Adrenal gland (tissue), 9 donors: ENCODE measurements at regions not wholly inside any gene's neighbourhood (a gene's known extent, or its start where the extent isn't known, plus 50 kb on each side); places are given as distances from the start of the nearest gene placed in this dataset.
"Not testable (repeated sequence)": the region's sequence is repeated elsewhere in the genome, so short reads cannot be mapped to it uniquely, and the experiment has no call there.

Experiments used
- DNase-seq, 7 donors: peaks; one replicate each; pipeline ENCODE4 v3.0.0-alpha.2; 2019 to 2020
- H3K27ac ChIP-seq, 5 donors: fragments of 200-600 bp; sonication (generic) in 4 of 5; 1 replicate in 3 of 5; 2 replicates in 2 of 5; pipeline versions ENCODE4 v1.5.1 to v1.8.0; 2016 to 2020; ENCODE audit warnings: mild to moderate bottlenecking in 1 of 5
- H3K27me3 ChIP-seq: fragments of 200-600 bp; 2 replicates; pipeline ENCODE4 v1.8.0; 2021
- H3K36me3 ChIP-seq, 2 donors: fragments of 200-600 bp; replicated peaks in 1 of 2; 1 replicate in 1 of 2; 2 replicates in 1 of 2; pipeline versions ENCODE4 v1.5.1 to v1.8.0; 2018 to 2022
- H3K4me1 ChIP-seq, 2 donors: fragments of 200-600 bp; replicated peaks in 1 of 2; 1 replicate in 1 of 2; 2 replicates in 1 of 2; pipeline versions ENCODE4 v1.5.1 to v1.8.0; 2018 to 2021
- H3K4me3 ChIP-seq, 4 donors: fragments of 200-600 bp; sonication (generic) in 3 of 4; one replicate each; pipeline ENCODE4 v1.5.1; 2016 to 2018
- H3K9me3 ChIP-seq, 3 donors: fragments of 200-600 bp; sonication (generic) in 1 of 3; replicated peaks in 1 of 3; 1 replicate in 2 of 3; 2 replicates in 1 of 3; pipeline versions ENCODE4 v1.5.1 to v1.8.0; 2016 to 2021
- CTCF ChIP-seq, 6 experiments: fragments of 450-650 bp in 4 of 6; fragments of 200-600 bp in 2 of 6; sonication (generic) in 1 of 6; IDR thresholded peaks; 1 replicate in 5 of 6; 2 replicates in 1 of 6; pipeline versions ENCODE4 v1.5.1 to v1.8.0; 2016 to 2021; ENCODE audit warnings: antibody characterized with exemption in 6 of 6, mild to moderate bottlenecking in 2 of 6, moderate library complexity in 1 of 6
- POLR2A ChIP-seq, 2 donors: fragments of 450-650 bp; IDR thresholded peaks; one replicate each; pipeline ENCODE4 v1.6.1; 2017; ENCODE audit warnings: antibody characterized with exemption in 2 of 2, mild to moderate bottlenecking in 2 of 2, moderate library complexity in 1 of 2
- WGBS, 4 donors: extraction: QIAGEN DNeasy Blood & Tissue Kit in 2 of 4; methylation state at CpG; one replicate each; pipeline versions ENCODE4 v1.1.5 to v1.1.7; 2013 to 2017; 5-methylcytosine and 5-hydroxymethylcytosine counted together
- intact Hi-C, 2 donors: fragments of 100-400 bp; cut with DNase I; formaldehyde crosslinking; loops; one replicate each; pipeline versions ENCODE4 v1.14.1 to v1.15.0; 2022 to 2023
- donor health status: healthy with polysubstance abuse.
- donor health status: Bipolar disorder and iron deficiency.
- donor health status: DM: yes; HTN: yes; CAD: no.
- donor health status: DM: no; HTN: no; CAD: no.
- donor health status: DM: no; HTN: no; CAD: no.

GRCh38 chr15:92733090-92733933, 77.7 kb upstream of the FAM174B start:
- H3K4me1 ChIP-seq: peaks cover 0 to 5% of the 10 kb centered on the region in 2 donors
- DNase-seq: peak in 3 of 7 donors; percentile 42 to 56 (median 43)
- no peaks in the 10 kb centered on the region for H3K27me3 ChIP-seq
- TF ChIP-seq POLR2A (IDR thresholded peaks at IDR 0.05) (no peak), CTCF (IDR thresholded peaks at IDR 0.05) (no peak)
- intact Hi-C loops: no loop called here
- H3K36me3 ChIP-seq: no peaks in the 10 kb centered on the region
- H3K4me3 ChIP-seq: peak overlapping the region in 2 of 4 donors; percentile 13 to 61
- H3K27ac ChIP-seq: peak overlapping the region in 4 of 5 donors; percentile 7 to 82 (median 66)
- 53 to 74% (median 53%) methylated on average over 12 of the region's 12 CpGs for WGBS, 4 donors
- no peaks in the 10 kb centered on the region for H3K9me3 ChIP-seq

DNA sequence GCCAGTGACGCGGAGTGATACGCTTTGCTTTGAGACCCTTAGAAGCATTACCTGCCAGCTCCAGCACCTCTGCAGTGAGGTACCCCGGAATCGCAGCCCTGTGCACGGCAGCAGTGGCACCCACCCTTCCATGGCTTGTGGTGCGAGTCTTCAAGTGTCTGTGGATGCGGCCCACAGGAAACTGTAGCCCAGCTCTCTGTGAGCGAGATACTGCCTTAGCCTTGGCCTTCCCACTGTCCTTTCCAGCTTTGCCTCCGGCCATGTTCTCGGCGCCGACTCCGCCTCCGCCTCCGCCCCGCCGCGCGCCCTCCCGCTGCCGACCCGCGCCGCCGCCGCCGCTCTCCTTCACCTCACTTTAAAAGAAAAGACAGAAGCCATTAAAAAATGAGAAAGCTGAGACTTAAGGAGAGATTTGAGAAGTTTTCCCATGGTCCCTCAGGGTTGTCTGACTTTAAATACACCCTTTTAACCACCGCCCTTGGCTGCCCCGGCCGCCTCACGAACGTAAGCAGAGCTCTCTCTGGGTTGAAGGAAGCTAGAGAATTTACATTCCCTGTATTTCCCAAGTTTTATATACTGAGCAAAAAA, 78.5 kb upstream of the FAM174B start:
- intact Hi-C loops: no loop called here

GRCh38 chr15:92739246-92739645, 83.7 kb upstream of the FAM174B start:
- intact Hi-C loops, H3K9me3 ChIP-seq, H3K36me3 ChIP-seq, H3K27ac ChIP-seq, H3K4me3 ChIP-seq, H3K4me1 ChIP-seq, H3K27me3 ChIP-seq, DNase-seq: not testable (repeated sequence)
- WGBS, 4 donors: 89 to 98% (median 92%) methylated on average over 4 of the region's 4 CpGs

More for the DNA sequence above, 78.5 kb upstream of the FAM174B start:
- Histone ChIP-seq H3K9me3 (no peaks in the 10 kb centered on the region), H3K27me3 (no peaks in the 10 kb centered on the region), H3K27ac (peak overlapping the region in 4 of 5 donors; percentile 7 to 82 (median 66)), H3K4me1 (peaks cover 0 to 5% of the 10 kb centered on the region in 2 donors), H3K4me3 (peak overlapping the region in 2 of 4 donors; percentile 13 to 61), H3K36me3 (no peaks in the 10 kb centered on the region)
- peak in 5 of 7 donors; percentile 21 to 76 (median 28) for DNase-seq
- 4 to 11% (median 6%) methylated on average over 22 to 33 of the region's 33 CpGs for WGBS, 4 donors
- no peak for TF ChIP-seq CTCF (IDR thresholded peaks at IDR 0.05)
- TF ChIP-seq POLR2A (IDR thresholded peaks at IDR 0.05): peak in 1 of 2 donors; percentile 7

DNA sequence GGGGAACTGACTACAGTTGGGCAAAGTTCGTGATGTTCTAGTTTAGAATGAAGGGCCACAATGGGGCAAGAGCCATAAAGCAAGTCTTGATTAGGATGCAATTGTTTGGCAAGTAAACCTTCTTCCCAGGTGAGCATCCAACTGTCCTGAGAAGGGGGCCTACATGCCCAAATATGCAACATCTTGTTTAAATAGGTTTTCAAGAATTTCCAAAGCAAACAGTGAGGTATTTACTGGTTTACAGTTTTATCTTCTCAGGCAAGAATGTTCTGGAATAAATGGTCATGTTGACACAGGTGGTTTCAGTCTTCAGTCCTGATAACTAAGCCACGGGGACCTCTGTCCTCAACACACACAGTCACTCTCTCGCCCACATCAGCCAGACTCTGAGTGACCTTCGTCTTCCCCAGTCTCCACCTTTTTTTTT, 90.3 kb upstream of the FAM174B start:
- H3K9me3 ChIP-seq: no peaks in the 10 kb centered on the region
- TF ChIP-seq CTCF (IDR thresholded peaks at IDR 0.05): no peak
- no peak for TF ChIP-seq POLR2A (IDR thresholded peaks at IDR 0.05)
- H3K27me3 ChIP-seq: no peaks in the 10 kb centered on the region
- H3K4me1 ChIP-seq: no peaks in the 10 kb centered on the region
- H3K4me3 ChIP-seq: no peak overlapping the region
- no peaks in the 10 kb centered on the region for H3K36me3 ChIP-seq
- 63 to 85% (median 80%) methylated on average over 4 of the region's 4 CpGs for WGBS, 4 donors
- intact Hi-C loops: no loop called here
- DNase-seq: no peak
- H3K27ac ChIP-seq: no peak overlapping the region
